ENCODE measurements at regions not wholly inside any gene's neighbourhood (a gene's known extent, or its start where the extent isn't known, plus 50 kb on each side); places are given as distances from the start of the nearest gene placed in this dataset.

DNA sequence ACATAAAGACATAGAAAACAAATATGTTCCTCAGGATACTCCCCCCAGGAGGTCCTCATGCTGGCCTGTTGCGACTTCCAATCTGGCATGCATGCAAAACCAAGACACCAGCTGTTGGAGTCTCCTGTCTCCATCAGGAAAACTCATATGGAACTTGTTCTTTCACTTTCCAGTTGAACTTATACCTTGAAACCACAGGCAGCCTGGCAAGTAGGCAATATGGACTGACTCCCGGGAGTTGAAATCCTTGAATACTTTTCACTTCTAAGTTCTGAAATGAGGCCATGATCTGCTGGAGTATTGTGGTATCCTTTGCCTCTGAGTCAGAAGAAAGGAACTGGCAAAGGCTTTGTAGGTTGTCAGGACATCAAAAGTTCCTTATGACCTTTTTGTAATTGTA is 444.2 kb downstream of the IDS start:
- Histone ChIP-seq H3K27ac (no peak overlapping the region), H3K36me3 (no peaks in the 10 kb centered on the region), H3K4me3 (no peak overlapping the region), H3K27me3 (no peaks in the 10 kb centered on the region), H3K9me3 (no peaks in the 10 kb centered on the region), H3K4me1 (no peaks in the 10 kb centered on the region)
- no peak for DNase-seq (ENCODE audit: low spot score in 2 of 2)
- whole genome bisulfite sequencing, 2 donors = 66 to 71% methylated on average over 2 of the region's 2 CpGs
- TF ChIP-seq EP300 (IDR thresholded peaks at IDR 0.05) = no peak
- TF ChIP-seq CTCF (IDR thresholded peaks at IDR 0.05) = no peak
